Stimulated activated naive CD8-positive, alpha-beta T cell treated with anti-CD3 and anti-CD28 coated beads, Interleukin-15, Interleukin-2, amounts not matched to agents 100 U/mL and 50 U/mL, for 24 hours (primary cell): ENCODE measurements at regions not wholly inside any gene's neighbourhood (a gene's known extent, or its start where the extent isn't known, plus 50 kb on each side); places are given as distances from the start of the nearest gene placed in this dataset.

ENCODE experiments used
- ATAC-seq: fragments of 150-1000 bp; cut with Tn5 transposase; one replicate; pipeline ENCODE4 v1.10.0; 2021
- DNase-seq: peaks from one replicate; pipeline ENCODE4 v3.0.0; 2021

- no peak for DNase-seq
- ATAC-seq = no peak
Measured at GRCh38 chr20:50379049-50379990, 130.9 kb upstream of the PTPN1 start.

GRCh38 chr20:50379991-50380696 lies 130.0 kb upstream of the PTPN1 start:
- DNase-seq (no peak), ATAC-seq (no peak)

DNA sequence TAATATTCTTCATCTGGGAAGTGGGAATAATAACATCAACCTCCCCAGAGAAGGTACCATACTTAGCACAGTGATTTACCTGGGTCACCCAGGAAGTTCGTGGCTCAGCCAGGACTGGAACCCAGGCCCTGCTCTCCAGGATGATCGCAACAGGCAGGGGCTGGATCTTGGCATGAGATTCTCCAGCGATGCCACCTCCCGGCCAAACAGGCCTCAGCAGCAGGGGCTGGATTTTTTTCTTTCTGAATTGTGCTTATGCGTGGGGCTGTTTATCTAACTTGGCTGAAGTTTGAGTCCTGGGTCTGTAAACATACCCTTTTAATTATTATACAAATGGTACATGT lies 129.5 kb upstream of the PTPN1 start:
- no peak for ATAC-seq

GRCh38 chr20:50381075-50381732 lies 129.0 kb upstream of the PTPN1 start:
- DNase-seq (no peak), ATAC-seq (no peak)

More for the DNA sequence above, 129.5 kb upstream of the PTPN1 start:
- no peak for DNase-seq

- no peak for ATAC-seq
Measured at GRCh38 chr20:50381771-50382593, 128.2 kb upstream of the PTPN1 start.

GRCh38 chr20:50385733-50386640 lies 124.2 kb upstream of the PTPN1 start:
- ATAC-seq = peak; percentile 84

More at GRCh38 chr20:50381771-50382593, 128.2 kb upstream of the PTPN1 start:
- DNase-seq = peak; percentile 18

DNA sequence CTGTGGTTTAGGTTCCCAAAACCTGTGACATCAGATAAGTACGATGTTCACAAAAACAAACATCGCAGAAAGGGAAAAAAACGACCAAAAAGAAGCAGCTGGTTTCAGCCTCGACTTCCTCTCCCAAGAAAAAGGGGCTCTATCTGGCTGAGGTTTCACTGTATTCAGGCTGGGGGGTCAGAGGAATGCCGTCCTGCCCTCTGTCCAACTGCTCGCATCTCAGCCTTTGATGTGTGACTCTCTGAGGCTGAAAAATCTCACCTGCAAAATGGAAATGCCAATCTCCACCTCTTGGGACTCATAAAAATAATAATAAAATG lies 123.6 kb upstream of the PTPN1 start:
- ATAC-seq (no peak), DNase-seq (no peak)

More at GRCh38 chr20:50385733-50386640, 124.2 kb upstream of the PTPN1 start:
- peak; percentile 65 for DNase-seq

DNA sequence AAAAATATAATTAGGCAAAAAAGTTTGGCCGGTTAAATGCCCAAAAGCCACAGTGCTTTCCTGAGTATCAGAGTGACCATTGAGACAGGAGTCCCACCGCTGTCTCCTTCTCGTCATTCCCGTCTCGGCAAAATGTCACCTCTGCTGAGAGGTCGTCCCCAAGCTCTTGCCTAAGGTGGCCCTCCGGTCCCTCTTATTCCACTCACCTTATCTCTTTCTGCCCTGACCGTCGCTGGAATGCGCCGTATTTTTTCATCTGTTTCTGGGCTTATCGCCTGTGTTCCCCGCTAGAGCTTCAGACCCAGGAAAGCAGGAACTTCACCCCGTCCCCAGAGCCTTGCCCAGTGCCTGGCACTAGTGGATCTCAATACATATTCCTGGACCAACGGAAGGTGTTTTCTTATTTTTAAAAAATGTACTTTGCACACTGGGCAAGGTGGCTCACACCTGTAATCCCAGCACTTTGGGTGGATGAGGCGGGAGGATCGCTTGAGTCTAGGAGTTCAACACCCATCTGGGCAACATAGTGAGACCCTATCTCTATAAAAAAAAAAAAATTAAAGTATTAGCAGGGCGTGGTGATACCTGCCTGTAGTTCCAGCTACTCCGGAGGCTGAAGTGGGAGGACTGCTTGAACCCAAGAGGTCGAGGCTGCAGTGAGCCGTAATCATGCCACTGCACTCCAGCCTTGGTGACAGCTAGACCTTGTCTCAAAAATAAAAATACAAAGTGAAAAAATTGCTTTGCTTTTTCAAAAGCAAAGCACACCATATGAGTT lies 122.8 kb upstream of the PTPN1 start:
- ATAC-seq (no peak), DNase-seq (no peak)

DNA sequence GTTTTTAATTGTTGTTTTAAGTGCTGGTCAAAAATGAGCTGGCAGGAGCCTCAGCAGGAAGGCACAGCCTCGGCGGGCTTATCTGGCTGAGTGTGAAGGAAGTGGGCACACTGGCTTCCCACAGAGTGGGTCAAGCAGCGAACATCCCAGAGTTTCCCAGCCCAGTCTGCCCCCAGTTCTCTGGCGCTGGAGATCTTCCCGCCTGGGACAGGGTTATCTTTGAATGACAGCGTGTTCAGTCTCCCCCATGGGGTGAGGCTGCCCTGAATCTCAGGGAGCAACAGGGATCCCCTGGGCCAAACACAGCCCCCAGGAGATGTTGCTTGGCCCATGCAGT lies 122.2 kb upstream of the PTPN1 start:
- ATAC-seq = no peak
- no peak for DNase-seq

- DNase-seq (no peak), ATAC-seq (no peak)
Measured at GRCh38 chr20:50388733-50389437, 121.3 kb upstream of the PTPN1 start.

DNA sequence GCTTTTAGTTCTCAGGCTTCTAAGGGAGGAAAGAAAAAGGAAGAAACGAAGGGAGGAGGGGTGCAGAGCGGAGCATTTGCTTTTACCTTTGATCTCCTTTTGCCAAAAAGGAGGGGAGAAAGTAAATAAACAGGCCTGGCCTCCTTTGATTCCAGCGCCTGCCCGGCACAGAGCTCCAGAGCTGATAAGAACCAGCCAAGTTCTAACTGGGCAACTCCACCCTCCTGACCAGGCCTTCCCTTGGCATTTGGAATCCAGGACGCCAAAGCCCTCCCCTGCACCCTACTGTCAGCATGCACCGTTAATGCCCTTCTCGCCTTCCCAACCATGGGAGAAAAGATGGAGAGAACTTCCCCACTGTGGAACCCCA lies 120.8 kb upstream of the PTPN1 start:
- DNase-seq (no peak), ATAC-seq (no peak)

- ATAC-seq (no peak), DNase-seq (no peak)
Measured at GRCh38 chr20:50389808-50390684, 120.1 kb upstream of the PTPN1 start.

DNA sequence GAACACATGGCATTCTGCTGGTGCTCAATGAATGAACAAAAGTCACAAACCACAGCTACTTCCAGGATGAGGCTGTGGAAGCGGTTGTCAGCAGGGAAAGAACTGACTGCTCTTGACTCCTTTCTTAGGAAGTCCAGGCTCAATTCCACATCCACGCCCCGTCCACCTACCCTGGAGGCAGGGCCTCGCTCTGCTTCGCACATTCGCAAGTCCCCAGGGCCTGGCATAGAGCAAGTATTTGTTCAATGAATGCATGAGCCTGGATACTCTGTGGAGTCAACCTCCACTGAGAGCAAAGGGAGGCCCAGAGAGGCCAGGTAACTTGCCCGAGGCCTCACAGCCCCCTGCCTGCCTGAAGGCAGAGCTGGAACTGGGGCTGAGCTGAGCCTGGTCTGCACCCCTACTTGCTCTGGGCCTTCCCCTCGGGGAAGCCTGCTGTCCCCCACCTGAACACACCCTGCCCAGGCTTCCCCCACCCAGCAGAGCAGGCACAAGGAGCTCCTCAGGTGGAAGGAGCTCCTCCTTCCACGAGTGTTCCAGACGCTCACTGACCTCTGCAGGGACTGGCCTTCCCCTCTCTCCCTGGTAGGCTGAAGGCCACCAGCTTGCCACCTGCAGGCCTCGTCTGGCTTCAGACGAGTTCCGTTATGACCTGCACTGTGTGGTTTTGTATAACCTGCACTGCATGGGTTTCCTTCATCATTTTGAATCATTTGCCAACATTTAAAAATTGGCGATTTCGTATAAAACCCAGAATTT lies 119.3 kb upstream of the PTPN1 start:
- ATAC-seq (no peak), DNase-seq (no peak)

GRCh38 chr20:50391444-50392137 lies 118.6 kb upstream of the PTPN1 start:
- no peak for DNase-seq

DNA sequence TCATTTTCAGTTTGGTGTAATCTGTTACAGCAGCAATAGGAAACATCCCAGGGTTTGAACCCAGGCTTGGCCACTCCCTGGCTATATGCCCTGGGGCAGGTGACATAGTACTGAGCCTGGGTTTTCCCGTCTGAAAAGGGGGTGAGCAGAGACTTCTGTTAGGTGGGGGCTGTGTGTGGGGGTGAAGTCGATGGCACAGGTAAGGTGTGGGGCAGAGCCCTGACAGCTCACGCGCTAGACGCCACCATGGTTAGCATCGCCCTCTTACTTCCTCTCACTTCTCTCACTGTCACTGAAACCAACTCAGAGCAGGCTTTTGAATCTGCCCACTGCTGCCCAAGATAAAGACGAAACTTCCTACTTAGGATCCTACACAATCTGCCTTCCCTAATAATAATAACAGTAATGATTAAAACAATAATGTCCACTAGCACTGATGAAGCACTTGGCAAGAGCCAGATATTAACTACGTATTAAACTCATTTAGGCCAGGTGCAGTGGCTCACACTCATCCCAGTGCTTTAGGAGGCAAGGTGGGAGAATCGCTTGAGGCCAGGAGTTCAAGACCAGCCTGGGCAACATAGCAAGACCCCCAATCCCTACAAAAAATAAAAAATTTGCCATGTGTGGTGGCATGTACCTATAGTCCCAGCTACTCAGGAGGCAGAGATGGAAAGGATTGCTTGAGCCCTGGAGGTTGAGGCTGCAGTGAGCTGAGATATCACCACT lies 117.9 kb upstream of the PTPN1 start:
- ATAC-seq (peak; percentile 54), DNase-seq (no peak)

More at GRCh38 chr20:50391444-50392137, 118.6 kb upstream of the PTPN1 start:
- no peak for ATAC-seq

DNA sequence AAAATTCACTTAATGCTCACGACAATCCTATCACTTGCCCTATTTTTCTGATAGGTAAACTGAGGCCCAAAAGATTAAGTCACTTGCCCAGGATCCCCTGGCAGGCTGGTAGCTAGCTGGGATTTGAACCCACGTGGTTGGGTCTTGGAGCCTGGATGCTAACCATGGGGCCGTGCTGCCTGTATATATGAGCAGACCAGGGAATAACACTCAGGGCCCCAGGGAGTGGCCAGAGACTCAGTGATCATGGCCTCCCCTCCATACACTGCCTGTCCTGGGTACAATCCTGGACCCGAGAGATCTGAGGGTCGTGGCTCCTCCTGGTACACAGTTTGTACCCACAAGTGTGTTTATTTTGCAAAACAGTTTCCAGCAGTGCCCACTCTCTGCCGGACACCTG lies 116.9 kb upstream of the PTPN1 start:
- no peak for DNase-seq

More for the DNA sequence above, 116.9 kb upstream of the PTPN1 start:
- no peak for ATAC-seq
